HL-60 (cell line): ENCODE measurements at regions not wholly inside any gene's neighbourhood (a gene's known extent, or its start where the extent isn't known, plus 50 kb on each side); places are given as distances from the start of the nearest gene placed in this dataset.

Experiments
- CTCF ChIP-seq: IDR thresholded peaks from one replicate; pipeline ENCODE4 v1.5.1; 2011; ENCODE audit warnings: low read length, control low read depth, inconsistent platforms; ENCODE audit not compliant: insufficient read depth
- GABPA ChIP-seq: IDR thresholded peaks from 2 replicates; pipeline ENCODE4 v1.6.1; 2012; ENCODE audit warnings: low read depth

GRCh38 chr3:194983121-194983520 is 287.8 kb downstream of the XXYLT1 start:
- TF ChIP-seq CTCF (no peak), GABPA (no peak)
